ENCODE measurements at regions not wholly inside any gene's neighbourhood (a gene's known extent, or its start where the extent isn't known, plus 50 kb on each side); places are given as distances from the start of the nearest gene placed in this dataset.

DNA sequence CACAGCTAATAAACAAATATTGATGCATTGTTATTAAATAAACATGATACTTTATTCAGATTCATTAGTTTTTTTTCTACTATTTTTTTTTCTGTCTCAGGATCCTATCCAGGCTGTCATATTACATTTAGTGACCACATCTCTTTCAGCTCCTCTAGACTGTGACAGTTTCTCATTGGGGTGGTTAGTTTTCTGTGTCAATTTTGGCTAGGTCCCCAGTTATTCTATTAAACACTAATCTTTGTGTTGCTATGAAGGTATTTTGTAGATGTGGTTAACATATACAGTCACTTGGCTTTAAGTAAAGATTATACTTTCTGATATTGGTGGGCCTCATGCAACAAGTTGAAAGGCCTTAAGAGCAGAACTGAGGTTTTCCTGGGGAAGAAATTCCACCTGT, 563.0 kb downstream of the LRRC70 start:
- H3K4me1 ChIP-seq, result no peaks in the 10 kb centered on the region

DNA sequence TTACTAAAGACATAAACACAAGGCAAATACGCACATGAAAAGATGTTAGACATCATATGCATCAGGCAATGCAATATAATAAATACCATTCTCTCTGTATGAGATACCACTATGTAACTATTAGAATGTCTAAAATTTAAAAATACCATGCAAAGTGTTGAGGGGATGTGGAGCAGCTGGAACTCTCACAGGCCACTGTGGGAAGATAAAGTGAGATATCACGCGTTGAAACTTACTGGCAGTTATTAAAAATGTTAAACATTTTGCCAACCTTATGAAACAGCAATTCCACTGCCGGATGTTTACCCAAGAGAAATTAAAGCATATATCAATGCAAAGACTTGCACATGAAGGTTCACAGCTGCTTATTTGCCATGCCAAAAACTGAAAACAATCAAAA, 556.7 kb downstream of the LRRC70 start:
- Histone ChIP-seq H3K4me1 (no peaks in the 10 kb centered on the region), H3K9me3 (no peaks in the 10 kb centered on the region), H3K27ac (no peak overlapping the region), H3K9ac (ENCODE audit: low read depth in 2 of 2, low read length in 2 of 2) (no peak overlapping the region), H3K36me3 (no peaks in the 10 kb centered on the region), H3K4me3 (no peak overlapping the region), H3K27me3 (no peaks in the 10 kb centered on the region)
- no peak for DNase-seq
- TF ChIP-seq, protein P1, sequence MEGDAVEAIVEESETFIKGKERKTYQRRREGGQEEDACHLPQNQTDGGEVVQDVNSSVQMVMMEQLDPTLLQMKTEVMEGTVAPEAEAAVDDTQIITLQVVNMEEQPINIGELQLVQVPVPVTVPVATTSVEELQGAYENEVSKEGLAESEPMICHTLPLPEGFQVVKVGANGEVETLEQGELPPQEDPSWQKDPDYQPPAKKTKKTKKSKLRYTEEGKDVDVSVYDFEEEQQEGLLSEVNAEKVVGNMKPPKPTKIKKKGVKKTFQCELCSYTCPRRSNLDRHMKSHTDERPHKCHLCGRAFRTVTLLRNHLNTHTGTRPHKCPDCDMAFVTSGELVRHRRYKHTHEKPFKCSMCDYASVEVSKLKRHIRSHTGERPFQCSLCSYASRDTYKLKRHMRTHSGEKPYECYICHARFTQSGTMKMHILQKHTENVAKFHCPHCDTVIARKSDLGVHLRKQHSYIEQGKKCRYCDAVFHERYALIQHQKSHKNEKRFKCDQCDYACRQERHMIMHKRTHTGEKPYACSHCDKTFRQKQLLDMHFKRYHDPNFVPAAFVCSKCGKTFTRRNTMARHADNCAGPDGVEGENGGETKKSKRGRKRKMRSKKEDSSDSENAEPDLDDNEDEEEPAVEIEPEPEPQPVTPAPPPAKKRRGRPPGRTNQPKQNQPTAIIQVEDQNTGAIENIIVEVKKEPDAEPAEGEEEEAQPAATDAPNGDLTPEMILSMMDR (IDR thresholded peaks at IDR 0.05), result no peak
- intact Hi-C loops (cut with DNase I), result no loop called here

More for the DNA sequence above, 563.0 kb downstream of the LRRC70 start:
- Histone ChIP-seq H3K9me3 (no peaks in the 10 kb centered on the region), H3K27ac (no peak overlapping the region), H3K27me3 (no peaks in the 10 kb centered on the region), H3K9ac (ENCODE audit: low read depth in 2 of 2, low read length in 2 of 2) (no peak overlapping the region), H3K4me3 (no peak overlapping the region), H3K36me3 (no peaks in the 10 kb centered on the region)
- TF ChIP-seq, protein P1 (IDR thresholded peaks at IDR 0.05), result no peak
- intact Hi-C loops (cut with DNase I), result no loop called here
- DNase-seq, result no peak

DNA sequence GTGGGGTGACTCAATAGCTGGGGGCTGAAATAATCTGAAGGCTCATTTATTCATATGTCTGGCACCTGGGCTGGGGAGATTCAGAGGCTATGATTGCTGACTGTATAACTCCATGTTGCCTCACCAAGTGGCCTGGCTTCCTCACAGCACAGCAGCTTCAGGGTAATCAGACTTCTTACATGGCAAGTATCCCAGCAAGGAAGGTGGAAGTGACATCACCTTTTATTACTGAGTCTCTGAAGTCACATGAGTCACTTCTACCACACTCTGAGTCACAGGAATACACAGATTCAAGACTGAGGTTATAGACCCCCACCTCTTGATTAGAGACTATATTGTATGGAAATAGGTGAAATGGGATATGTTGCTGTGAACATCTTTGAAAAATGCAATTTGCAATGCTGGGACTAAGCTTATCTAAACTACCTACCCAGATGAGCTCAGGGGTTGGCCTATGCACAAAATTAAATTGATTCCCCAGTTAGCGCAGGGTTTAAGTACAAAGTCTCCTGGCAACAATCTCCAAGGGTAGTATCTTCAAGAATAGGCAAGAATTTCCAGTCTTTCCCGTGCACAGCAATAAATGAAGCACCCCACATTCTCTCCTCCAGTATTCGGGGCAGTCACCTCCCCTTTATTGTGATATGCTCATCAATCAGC, 553.1 kb downstream of the LRRC70 start:
- no peak overlapping the region for H3K27ac ChIP-seq
- TF ChIP-seq, protein P1 (IDR thresholded peaks at IDR 0.05), result no peak
- no peaks in the 10 kb centered on the region for H3K27me3 ChIP-seq
- no peak overlapping the region for H3K4me3 ChIP-seq
- no peaks in the 10 kb centered on the region for H3K4me1 ChIP-seq
- no peaks in the 10 kb centered on the region for H3K9me3 ChIP-seq
- intact Hi-C loops (cut with DNase I), result no loop called here
- no peaks in the 10 kb centered on the region for H3K36me3 ChIP-seq
- DNase-seq, result no peak
- no peak overlapping the region for H3K9ac ChIP-seq (ENCODE audit: low read depth in 2 of 2, low read length in 2 of 2)

DNA sequence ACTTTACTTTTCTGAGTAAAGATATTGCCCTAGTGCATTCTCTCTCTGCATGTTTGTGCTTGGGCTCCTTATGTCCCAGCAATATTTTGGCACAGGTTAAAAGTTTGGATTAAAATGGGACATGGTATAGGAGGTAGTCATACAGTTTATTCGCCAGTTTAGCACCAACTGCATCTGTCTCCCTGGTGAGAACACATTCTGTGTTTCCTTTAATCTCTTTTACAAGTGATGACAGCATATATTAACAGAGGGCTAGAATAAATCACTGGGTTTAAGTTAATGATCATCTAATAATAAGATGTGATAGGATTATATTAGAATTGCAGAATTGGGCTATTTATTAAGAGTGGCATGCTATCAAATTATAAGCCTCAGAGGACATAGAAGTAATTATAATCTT, 550.1 kb downstream of the LRRC70 start:
- intact Hi-C loops (cut with DNase I), result no loop called here
- Histone ChIP-seq H3K4me3 (no peak overlapping the region), H3K27me3 (no peaks in the 10 kb centered on the region), H3K27ac (no peak overlapping the region), H3K9ac (ENCODE audit: low read depth in 2 of 2, low read length in 2 of 2) (no peak overlapping the region), H3K36me3 (no peaks in the 10 kb centered on the region), H3K4me1 (no peaks in the 10 kb centered on the region), H3K9me3 (no peaks in the 10 kb centered on the region)
- TF ChIP-seq, protein P1 (IDR thresholded peaks at IDR 0.05), result no peak
- no peak for DNase-seq

DNA sequence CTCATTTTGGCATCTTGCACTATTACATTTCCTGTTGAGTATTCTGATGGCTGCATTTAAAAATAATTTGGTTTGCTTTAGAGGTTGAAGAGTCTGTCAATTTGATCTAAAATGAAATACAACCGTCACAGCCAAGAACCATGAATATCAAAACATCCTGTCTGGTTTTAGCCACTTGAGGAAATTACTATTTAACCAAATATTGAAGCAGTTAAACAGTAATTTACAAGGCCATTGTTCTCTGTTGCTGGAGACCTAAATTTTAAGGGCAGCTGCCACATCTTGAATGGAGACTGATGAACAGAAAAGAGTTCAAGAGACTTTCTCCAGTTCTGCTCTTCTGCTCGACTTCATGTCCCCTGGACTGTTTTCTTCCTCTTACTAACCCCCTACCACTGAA, 549.4 kb downstream of the LRRC70 start:
- H3K4me3 ChIP-seq, result no peak overlapping the region
- TF ChIP-seq, protein P1 (IDR thresholded peaks at IDR 0.05), result no peak
- no peak for DNase-seq
- H3K9me3 ChIP-seq, result no peaks in the 10 kb centered on the region
- no peak overlapping the region for H3K27ac ChIP-seq
- no peaks in the 10 kb centered on the region for H3K27me3 ChIP-seq
- no peaks in the 10 kb centered on the region for H3K4me1 ChIP-seq
- intact Hi-C loops (cut with DNase I), result no loop called here
- H3K36me3 ChIP-seq, result no peaks in the 10 kb centered on the region
- H3K9ac ChIP-seq (ENCODE audit: low read depth in 2 of 2, low read length in 2 of 2), result no peak overlapping the region

All from colonic mucosa (tissue), 4 donors.